ENCODE measurements at regions not wholly inside any gene's neighbourhood (a gene's known extent, or its start where the extent isn't known, plus 50 kb on each side); places are given as distances from the start of the nearest gene placed in this dataset.

DNA sequence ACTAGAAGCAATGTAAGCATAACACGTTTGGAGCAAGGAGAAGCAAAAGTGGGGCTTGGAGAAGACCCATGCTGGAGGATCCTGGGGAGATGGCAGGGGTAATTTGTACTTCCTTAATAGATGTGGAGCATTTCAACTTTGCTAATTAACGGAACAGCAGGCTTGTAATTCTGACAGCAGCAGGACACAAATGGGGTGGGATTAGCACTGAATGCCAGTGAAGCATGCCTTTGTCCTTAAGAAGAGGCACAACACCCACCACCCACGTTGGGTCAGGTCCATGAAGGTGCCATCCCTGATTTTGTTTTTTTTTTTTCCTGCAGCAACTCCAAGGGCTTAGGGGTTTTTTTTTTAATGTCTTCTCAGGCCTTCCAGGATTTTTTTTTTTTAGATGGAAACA lies 231.9 kb upstream of the ROPN1 start:
- no peak overlapping the region for H3K27ac ChIP-seq
- peaks cover 4% of the 10 kb centered on the region; the same call in 1 of the 2 replicates for H3K36me3 ChIP-seq
- H3K4me3 ChIP-seq (ENCODE audit: low read depth, low read length): no peak overlapping the region
- no peak for TF ChIP-seq CTCF (IDR thresholded peaks at IDR 0.05; ENCODE audit: low read depth, low read length)
- no peaks in the 10 kb centered on the region for H3K9me3 ChIP-seq (ENCODE audit: severe bottlenecking)
- H3K27me3 ChIP-seq (ENCODE audit: insufficient read depth, low read depth, severe bottlenecking): no peaks in the 10 kb centered on the region
- no peak for DNase-seq

- Histone ChIP-seq H3K4me3 (ENCODE audit: low read depth, low read length) (no peak overlapping the region), H3K36me3 (peaks cover 4% of the 10 kb centered on the region; the same call in 1 of the 2 replicates), H3K9me3 (ENCODE audit: severe bottlenecking) (no peaks in the 10 kb centered on the region), H3K27ac (no peak overlapping the region), H3K27me3 (ENCODE audit: insufficient read depth, low read depth, severe bottlenecking) (no peaks in the 10 kb centered on the region)
- DNase-seq: no peak
- TF ChIP-seq CTCF (IDR thresholded peaks at IDR 0.05; ENCODE audit: low read depth, low read length): no peak
Measured at GRCh38 chr3:124227150-124227630, 235.3 kb upstream of the ROPN1 start.

GRCh38 chr3:124229420-124229819 lies 237.5 kb upstream of the ROPN1 start:
- Histone ChIP-seq H3K9me3 (ENCODE audit: severe bottlenecking) (no peaks in the 10 kb centered on the region), H3K36me3 (peaks cover 4% of the 10 kb centered on the region), H3K27ac (no peak overlapping the region), H3K4me3 (ENCODE audit: low read depth, low read length) (no peak overlapping the region), H3K27me3 (ENCODE audit: insufficient read depth, low read depth, severe bottlenecking) (no peaks in the 10 kb centered on the region)
- no peak for TF ChIP-seq CTCF (IDR thresholded peaks at IDR 0.05; ENCODE audit: low read depth, low read length)
- no peak for DNase-seq

DNA sequence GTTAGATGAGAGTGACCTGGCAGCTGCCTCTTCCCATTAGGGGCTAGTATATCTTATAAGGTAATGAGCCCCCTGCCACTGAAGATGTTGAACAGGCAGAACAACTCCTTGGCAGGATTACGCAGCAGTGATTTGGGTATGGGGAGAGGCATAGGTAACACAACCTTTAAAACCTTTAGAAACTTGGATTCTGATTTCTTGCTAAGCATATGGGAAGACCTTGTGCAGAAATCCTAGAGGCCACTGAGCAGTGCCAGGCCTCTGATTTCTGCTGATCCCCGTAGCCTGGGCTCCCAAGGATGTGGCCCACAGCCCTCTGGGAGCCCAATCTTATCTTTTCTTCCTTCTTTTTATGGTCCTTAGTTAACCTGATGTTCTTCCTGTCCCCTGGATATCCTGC lies 237.9 kb upstream of the ROPN1 start:
- H3K27ac ChIP-seq: no peak overlapping the region
- no peak for TF ChIP-seq CTCF (IDR thresholded peaks at IDR 0.05; ENCODE audit: low read depth, low read length)
- H3K4me3 ChIP-seq (ENCODE audit: low read depth, low read length): no peak overlapping the region
- no peak for DNase-seq
- no peaks in the 10 kb centered on the region for H3K9me3 ChIP-seq (ENCODE audit: severe bottlenecking)
- peaks cover 4% of the 10 kb centered on the region for H3K36me3 ChIP-seq
- H3K27me3 ChIP-seq (ENCODE audit: insufficient read depth, low read depth, severe bottlenecking): no peaks in the 10 kb centered on the region

DNA sequence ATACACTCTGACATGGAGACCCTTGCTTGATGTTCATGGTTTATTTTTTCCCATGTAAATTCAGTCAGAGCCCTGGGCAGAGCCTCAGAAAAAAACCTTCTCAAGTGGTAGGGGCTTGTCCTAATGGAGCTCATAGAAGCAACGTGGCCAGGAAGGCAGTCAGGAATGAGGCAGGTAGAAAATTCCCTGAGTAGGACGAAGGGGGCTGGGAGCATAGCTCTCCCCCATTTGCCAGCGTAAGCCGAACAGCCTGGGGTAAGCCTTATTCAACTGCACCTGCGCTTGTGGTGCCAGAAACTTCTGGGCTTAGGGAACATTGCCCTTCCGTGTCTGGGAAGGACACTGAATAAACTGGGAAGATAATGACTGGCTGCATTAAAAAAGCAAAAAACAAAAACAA lies 238.5 kb upstream of the ROPN1 start:
- no peak overlapping the region for H3K27ac ChIP-seq
- no peaks in the 10 kb centered on the region for H3K9me3 ChIP-seq (ENCODE audit: severe bottlenecking)
- H3K27me3 ChIP-seq (ENCODE audit: insufficient read depth, low read depth, severe bottlenecking): no peaks in the 10 kb centered on the region
- H3K4me3 ChIP-seq (ENCODE audit: low read depth, low read length): no peak overlapping the region
- H3K36me3 ChIP-seq: peaks cover 4% of the 10 kb centered on the region
- no peak for DNase-seq
- TF ChIP-seq CTCF (IDR thresholded peaks at IDR 0.05; ENCODE audit: low read depth, low read length): no peak

DNA sequence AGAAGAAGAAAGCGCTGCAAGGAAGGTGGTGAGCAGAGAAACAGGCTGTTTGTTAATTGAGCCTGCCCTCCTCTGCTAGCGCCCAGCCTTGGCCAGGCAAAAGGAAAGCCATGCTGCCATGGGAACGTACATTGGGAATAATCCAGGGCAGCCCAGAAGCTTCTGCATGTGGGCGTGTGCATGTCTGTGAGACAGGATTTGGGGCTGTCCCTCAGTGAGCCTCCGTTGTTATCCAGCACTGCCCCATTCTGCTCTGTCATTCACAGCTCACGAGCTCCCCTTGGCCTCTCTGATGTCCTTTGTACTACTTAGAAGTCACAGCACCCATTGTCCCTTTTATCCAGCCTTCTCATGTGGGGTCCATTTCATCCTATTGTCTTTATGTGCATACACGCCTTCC lies 239.1 kb upstream of the ROPN1 start:
- H3K36me3 ChIP-seq: peaks cover 4% of the 10 kb centered on the region
- no peaks in the 10 kb centered on the region for H3K9me3 ChIP-seq (ENCODE audit: severe bottlenecking)
- no peak for DNase-seq
- no peaks in the 10 kb centered on the region for H3K27me3 ChIP-seq (ENCODE audit: insufficient read depth, low read depth, severe bottlenecking)
- no peak overlapping the region for H3K27ac ChIP-seq
- H3K4me3 ChIP-seq (ENCODE audit: low read depth, low read length): no peak overlapping the region
- TF ChIP-seq CTCF (IDR thresholded peaks at IDR 0.05; ENCODE audit: low read depth, low read length): no peak
